AG10803 (cell line): ENCODE measurements at regions not wholly inside any gene's neighbourhood (a gene's known extent, or its start where the extent isn't known, plus 50 kb on each side); places are given as distances from the start of the nearest gene placed in this dataset.

Experiments
- DNase-seq: peaks from one replicate; pipeline ENCODE4 v3.0.0; 2010; ENCODE audit warnings: low read depth
- H3K4me3 ChIP-seq: 2 replicates; pipeline ENCODE4 v1.5.1; 2011; ENCODE audit warnings: mild to moderate bottlenecking, low read length, control low read depth
- CTCF ChIP-seq: conservative IDR thresholded peaks from 2 replicates; pipeline ENCODE4 v1.5.1; 2011; ENCODE audit warnings: mild to moderate bottlenecking, low read length, control low read depth, inconsistent platforms

- no peak for TF ChIP-seq CTCF
- no peak overlapping the region for H3K4me3 ChIP-seq
- DNase-seq: no peak
These were observed 933.2 kb downstream of the ADGRL3 start for GRCh38 chr4:62133101-62133897.

GRCh38 chr4:62131049-62131448 lies 930.9 kb downstream of the ADGRL3 start:
- no peak for TF ChIP-seq CTCF
- no peak overlapping the region for H3K4me3 ChIP-seq
- no peak for DNase-seq

- DNase-seq: no peak
- no peak for TF ChIP-seq CTCF
- no peak overlapping the region for H3K4me3 ChIP-seq
These were observed 930.5 kb downstream of the ADGRL3 start for GRCh38 chr4:62130637-62131036.

GRCh38 chr4:62130230-62130629 lies 930.1 kb downstream of the ADGRL3 start:
- no peak overlapping the region for H3K4me3 ChIP-seq
- DNase-seq: no peak
- no peak for TF ChIP-seq CTCF
